GM18505 (cell line): ENCODE measurements at regions not wholly inside any gene's neighbourhood (a gene's known extent, or its start where the extent isn't known, plus 50 kb on each side); places are given as distances from the start of the nearest gene placed in this dataset.
"Not testable (repeated sequence)": the region's sequence is repeated elsewhere in the genome, so short reads cannot be mapped to it uniquely, and the experiment has no call there.

Source experiments
- ATAC-seq: cut with Tn5 transposase; IDR thresholded peaks from one replicate; pipeline ENCODE4 v1.9.1; 2021; ENCODE audit not compliant: unreplicated experiment
- POLR2A ChIP-seq: IDR thresholded peaks from 4 replicates; pipeline ENCODE4 v1.6.1; 2011; ENCODE audit warnings: borderline replicate concordance; ENCODE audit not compliant: insufficient read depth, insufficient read length; ENCODE audit errors: extremely low read depth

GRCh38 chr2:16244966-16245320 is 304.6 kb downstream of the MYCN start:
- ATAC-seq: no peak
- TF ChIP-seq POLR2A: no peak

DNA sequence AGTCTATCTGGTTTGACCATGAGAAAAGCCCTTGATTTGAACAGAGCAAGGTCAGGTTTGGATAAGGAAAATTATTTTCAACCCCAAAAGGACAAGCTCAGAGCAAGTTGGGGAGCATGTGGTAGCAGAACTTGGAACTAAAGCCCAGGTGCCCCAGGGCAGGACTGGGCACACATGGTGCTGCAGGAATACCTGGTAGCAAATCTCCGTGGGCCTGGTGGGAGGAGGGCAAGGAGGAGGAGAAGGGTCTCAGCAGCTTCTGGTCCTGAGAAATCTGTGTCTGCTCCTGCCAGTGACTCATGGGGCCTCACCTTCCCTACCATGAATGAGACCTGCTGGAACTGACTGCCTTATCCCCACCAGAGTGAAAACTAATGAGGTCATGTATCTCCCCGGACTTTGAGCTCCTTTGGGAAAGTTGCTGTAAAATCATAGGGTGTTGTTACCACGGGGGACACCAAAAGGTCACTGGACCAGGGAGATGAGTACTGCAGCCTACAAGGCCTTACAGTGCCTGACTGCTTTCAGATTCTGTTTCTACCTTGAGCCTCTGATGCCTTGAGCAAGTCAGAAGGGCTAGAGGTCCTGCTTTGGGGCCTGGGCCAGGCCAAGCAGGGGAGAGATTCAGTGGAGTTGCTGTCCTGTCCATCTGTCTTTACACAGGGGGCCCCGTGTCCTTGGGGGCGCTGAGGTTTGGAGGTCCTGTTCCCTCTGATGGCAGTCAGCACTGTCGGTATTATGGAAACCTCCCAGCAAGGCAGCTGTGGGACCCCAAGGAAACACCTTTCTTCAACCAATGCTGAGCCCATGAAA is 304.0 kb downstream of the MYCN start:
- no peak for TF ChIP-seq POLR2A

GRCh38 chr2:16243411-16243996 is 303.2 kb downstream of the MYCN start:
- ATAC-seq: no peak

More for the DNA sequence above, 304.0 kb downstream of the MYCN start:
- no peak for ATAC-seq

DNA sequence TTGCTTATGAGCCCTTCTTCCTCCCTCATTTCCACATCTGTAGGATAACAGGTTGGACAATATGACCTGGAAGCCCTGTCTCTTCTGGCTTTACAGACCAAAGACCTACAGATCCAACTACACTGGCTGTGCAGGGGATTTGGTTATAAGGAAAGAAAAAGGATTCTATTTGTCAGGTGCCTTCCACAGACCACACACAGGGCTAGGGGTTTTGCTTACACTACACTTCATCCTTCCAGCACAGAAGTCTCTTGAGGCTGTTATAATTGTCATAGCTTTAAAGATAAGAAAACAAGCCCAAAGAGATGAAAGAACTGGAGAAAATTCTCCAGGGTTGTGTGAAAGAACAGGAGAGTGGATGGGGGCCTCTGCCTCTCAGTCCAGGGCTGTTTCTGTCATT is 302.6 kb downstream of the MYCN start:
- TF ChIP-seq POLR2A: no peak
- ATAC-seq: no peak

More at GRCh38 chr2:16243411-16243996, 303.2 kb downstream of the MYCN start:
- no peak for TF ChIP-seq POLR2A

GRCh38 chr2:16241166-16242160 is 301.1 kb downstream of the MYCN start:
- TF ChIP-seq POLR2A: no peak
- no peak for ATAC-seq

- TF ChIP-seq POLR2A: no peak
- ATAC-seq: no peak
These were observed 300.1 kb downstream of the MYCN start for GRCh38 chr2:16240402-16240801.

DNA sequence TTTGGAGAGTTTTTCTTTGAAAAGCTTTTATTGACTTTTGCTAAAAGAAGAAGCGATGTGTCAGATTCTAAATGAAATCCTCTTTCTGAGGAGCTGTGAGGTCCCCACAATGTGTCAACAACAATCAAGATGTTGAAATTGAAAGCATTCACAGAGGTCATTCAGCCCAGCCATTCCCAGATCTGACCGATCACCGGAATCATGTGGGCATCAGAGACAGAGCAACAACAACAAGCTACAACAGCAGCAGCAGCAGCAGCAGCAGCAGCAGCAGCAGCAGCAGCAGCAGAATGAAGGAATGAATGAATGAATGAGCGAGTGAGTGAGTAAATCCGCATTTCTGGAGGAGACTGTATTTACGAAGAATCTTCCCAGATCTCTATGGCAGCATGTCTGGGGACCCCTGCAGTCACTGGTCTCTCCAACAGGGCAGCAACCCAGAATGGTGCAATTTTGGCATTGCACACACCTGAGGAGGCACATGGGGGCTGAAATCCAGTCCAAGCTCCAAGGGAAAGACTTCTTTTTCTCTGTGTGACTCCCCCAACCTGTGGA is 299.0 kb downstream of the MYCN start:
- no peak for TF ChIP-seq POLR2A
- ATAC-seq: no peak

- TF ChIP-seq POLR2A: no peak
These were observed 298.4 kb downstream of the MYCN start for GRCh38 chr2:16238786-16239185.

DNA sequence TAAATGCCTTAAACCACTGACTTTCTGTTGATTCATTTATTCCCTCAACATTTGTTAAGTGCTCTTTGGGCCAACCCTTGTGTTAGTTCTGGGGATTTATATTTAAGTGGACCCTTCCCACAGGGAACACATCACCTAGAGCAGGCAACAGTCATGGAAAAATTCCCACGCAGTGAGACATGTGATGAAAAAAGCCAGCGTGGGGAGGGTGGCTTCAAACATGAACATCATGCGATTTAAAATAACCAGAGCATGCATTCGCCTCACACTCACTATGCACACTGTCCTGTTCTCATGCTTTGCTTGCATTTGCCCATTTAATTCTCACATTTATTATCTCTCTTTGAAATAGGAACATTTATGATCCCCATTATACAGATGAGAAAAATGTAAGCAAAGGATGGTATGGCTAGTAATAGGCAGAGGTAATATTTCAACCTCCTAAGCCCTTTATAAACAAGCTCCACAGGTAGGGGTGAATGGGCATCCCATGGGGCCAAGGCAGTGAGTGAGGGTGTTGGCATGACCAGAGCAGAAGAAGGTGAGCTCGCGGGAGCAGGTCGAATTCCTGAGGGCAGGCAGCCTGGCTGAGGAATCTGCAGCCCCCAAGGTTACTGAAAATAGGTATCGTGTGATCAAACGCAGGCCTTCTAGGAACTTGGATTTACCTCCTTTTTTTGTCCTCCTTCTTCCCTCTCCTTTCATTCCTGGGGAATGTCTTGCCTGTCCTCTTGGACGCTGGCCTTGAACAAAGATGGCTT is 297.8 kb downstream of the MYCN start:
- no peak for ATAC-seq
- no peak for TF ChIP-seq POLR2A

More at GRCh38 chr2:16238786-16239185, 298.4 kb downstream of the MYCN start:
- no peak for ATAC-seq

- no peak for ATAC-seq
- no peak for TF ChIP-seq POLR2A
These were observed 295.4 kb downstream of the MYCN start for GRCh38 chr2:16235747-16236146.

GRCh38 chr2:16235291-16235690 is 294.9 kb downstream of the MYCN start:
- not testable (repeated sequence) for ATAC-seq

DNA sequence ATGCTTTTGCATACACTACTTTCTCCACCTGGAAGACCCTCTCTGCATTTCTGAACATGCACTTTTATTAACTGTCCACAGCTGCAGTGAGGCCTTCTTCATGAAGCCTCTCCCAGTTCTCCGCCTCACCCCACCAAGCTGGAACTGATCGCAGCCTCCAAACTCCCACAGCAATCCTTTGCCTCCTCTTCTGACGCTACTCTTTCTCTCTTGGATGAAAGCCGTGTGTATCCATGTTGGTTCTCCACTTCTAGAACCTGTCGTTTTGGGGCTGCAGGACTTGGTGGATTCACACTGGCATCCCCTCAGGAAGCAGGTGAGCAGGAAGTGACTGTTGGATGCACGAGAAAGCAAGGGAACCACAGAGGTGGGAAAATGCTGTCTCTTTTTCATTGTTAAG is 288.6 kb downstream of the MYCN start:
- ATAC-seq: no peak
- no peak for TF ChIP-seq POLR2A
